Suprapubic skin (tissue), 4 donors: ENCODE measurements at regions not wholly inside any gene's neighbourhood (a gene's known extent, or its start where the extent isn't known, plus 50 kb on each side); places are given as distances from the start of the nearest gene placed in this dataset.
"Not testable (repeated sequence)": the region's sequence is repeated elsewhere in the genome, so short reads cannot be mapped to it uniquely, and the experiment has no call there.

Experiments used
- POLR2A ChIP-seq, 2 donors: fragments of 450-650 bp; IDR thresholded peaks; one replicate each; pipeline ENCODE4 v1.6.1; 2017; ENCODE audit warnings: antibody characterized with exemption in 2 of 2, mild to moderate bottlenecking in 2 of 2, moderate library complexity in 2 of 2
- POLR2AphosphoS5 ChIP-seq, 3 donors: sonication (generic); formaldehyde crosslinking; IDR thresholded peaks; one replicate each; pipeline ENCODE4 v1.6.1; 2017; ENCODE audit warnings: antibody characterized with exemption in 3 of 3
- TF ChIP-seq, protein P1 (sequence below), 2 donors: fragments of 200-600 bp in 1 of 2; fragments of 450-650 bp in 1 of 2; sonication (generic) in 1 of 2; IDR thresholded peaks; one replicate each; pipeline ENCODE4 v1.5.1; 2016 to 2019; ENCODE audit warnings: antibody characterized with exemption in 2 of 2, mild to moderate bottlenecking in 1 of 2, moderate library complexity in 1 of 2

DNA sequence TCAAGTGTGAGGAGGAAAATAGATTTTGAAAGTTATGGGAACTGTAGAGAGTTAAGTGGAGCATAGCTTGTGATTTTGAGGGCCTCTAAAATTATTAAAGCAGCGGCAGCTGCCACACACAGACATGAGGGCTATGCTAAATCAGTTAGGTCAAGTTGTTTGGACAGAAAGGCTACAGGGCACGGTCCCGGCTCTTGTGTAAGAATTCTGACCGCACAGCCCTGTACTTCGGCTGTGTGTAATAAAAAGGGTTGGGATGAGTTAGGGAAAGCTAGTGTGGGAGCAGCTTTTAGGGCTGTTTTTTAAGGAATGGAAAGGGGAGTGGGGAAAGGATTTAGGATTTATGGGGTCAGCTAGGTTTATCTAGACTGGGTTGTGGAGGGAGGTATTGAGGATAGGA is 79.6 kb upstream of the KIF5B start:
- TF ChIP-seq, protein P1, sequence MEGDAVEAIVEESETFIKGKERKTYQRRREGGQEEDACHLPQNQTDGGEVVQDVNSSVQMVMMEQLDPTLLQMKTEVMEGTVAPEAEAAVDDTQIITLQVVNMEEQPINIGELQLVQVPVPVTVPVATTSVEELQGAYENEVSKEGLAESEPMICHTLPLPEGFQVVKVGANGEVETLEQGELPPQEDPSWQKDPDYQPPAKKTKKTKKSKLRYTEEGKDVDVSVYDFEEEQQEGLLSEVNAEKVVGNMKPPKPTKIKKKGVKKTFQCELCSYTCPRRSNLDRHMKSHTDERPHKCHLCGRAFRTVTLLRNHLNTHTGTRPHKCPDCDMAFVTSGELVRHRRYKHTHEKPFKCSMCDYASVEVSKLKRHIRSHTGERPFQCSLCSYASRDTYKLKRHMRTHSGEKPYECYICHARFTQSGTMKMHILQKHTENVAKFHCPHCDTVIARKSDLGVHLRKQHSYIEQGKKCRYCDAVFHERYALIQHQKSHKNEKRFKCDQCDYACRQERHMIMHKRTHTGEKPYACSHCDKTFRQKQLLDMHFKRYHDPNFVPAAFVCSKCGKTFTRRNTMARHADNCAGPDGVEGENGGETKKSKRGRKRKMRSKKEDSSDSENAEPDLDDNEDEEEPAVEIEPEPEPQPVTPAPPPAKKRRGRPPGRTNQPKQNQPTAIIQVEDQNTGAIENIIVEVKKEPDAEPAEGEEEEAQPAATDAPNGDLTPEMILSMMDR (IDR thresholded peaks at IDR 0.05): not testable (repeated sequence)
- TF ChIP-seq POLR2AphosphoS5, POLR2A (IDR thresholded peaks at IDR 0.05): not testable (repeated sequence)
